Glutamatergic neuron (in vitro differentiated cells): ENCODE measurements at regions not wholly inside any gene's neighbourhood (a gene's known extent, or its start where the extent isn't known, plus 50 kb on each side); places are given as distances from the start of the nearest gene placed in this dataset.

Source experiments
- DNase-seq: peaks from one replicate; pipeline ENCODE4 v3.0.0; 2022
- H3K27ac Mint-ChIP-seq: one replicate; pipeline ENCODE4 v1.8.0; 2020; ENCODE audit warnings: mild to moderate bottlenecking, mixed read lengths, inconsistent platforms; ENCODE audit not compliant: unreplicated experiment
- H3K27me3 Mint-ChIP-seq: one replicate; pipeline ENCODE4 v1.8.0; 2020; ENCODE audit warnings: mild to moderate bottlenecking, moderate library complexity, mixed read lengths, inconsistent platforms; ENCODE audit not compliant: unreplicated experiment
- H3K36me3 Mint-ChIP-seq: one replicate; pipeline ENCODE4 v1.8.0; 2020; ENCODE audit warnings: mild to moderate bottlenecking, mixed read lengths, inconsistent platforms; ENCODE audit not compliant: unreplicated experiment
- H3K4me1 Mint-ChIP-seq: one replicate; pipeline ENCODE4 v1.8.0; 2020; ENCODE audit warnings: mild to moderate bottlenecking, low read depth, mixed read lengths, inconsistent platforms; ENCODE audit not compliant: unreplicated experiment
- H3K4me3 Mint-ChIP-seq: one replicate; pipeline ENCODE4 v1.8.0; 2020; ENCODE audit warnings: mild to moderate bottlenecking, mixed read lengths, inconsistent platforms; ENCODE audit not compliant: unreplicated experiment
- H3K9me3 Mint-ChIP-seq: one replicate; pipeline ENCODE4 v1.8.0; 2020; ENCODE audit warnings: mild to moderate bottlenecking, moderate library complexity, mixed read lengths, inconsistent platforms; ENCODE audit not compliant: unreplicated experiment
- CTCF ChIP-seq: fragments of 200-600 bp; sonication (generic); IDR thresholded peaks from one replicate; pipeline ENCODE4 v1.5.0; 2021; ENCODE audit not compliant: partially characterized antibody, unreplicated experiment

DNA sequence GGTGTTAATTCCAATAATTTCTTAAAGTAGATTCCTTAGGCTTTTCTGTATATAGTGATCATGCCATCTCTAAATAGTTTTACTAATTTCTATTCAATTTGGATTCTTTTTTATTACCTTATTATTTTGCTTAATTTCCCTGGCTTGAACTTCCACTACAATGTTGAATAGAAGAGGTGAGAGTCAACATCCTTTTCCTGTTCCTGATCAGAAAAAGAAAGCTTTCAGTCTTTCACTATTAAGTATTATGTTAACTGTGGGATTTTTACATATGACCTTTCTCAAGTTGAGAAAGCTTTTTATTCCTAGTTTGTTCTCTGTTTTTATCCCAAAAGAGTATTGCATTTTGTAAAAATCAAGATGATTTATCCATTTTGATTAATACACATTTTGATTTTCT lies 574.5 kb upstream of the TLE4 start:
- H3K27ac Mint-ChIP-seq, result no peak overlapping the region
- no peaks in the 10 kb centered on the region for H3K27me3 Mint-ChIP-seq
- no peak overlapping the region for H3K4me3 Mint-ChIP-seq
- TF ChIP-seq CTCF, result no peak
- peaks cover 2% of the 10 kb centered on the region for H3K4me1 Mint-ChIP-seq
- DNase-seq, result no peak
- H3K9me3 Mint-ChIP-seq, result no peaks in the 10 kb centered on the region
- H3K36me3 Mint-ChIP-seq, result no peaks in the 10 kb centered on the region

DNA sequence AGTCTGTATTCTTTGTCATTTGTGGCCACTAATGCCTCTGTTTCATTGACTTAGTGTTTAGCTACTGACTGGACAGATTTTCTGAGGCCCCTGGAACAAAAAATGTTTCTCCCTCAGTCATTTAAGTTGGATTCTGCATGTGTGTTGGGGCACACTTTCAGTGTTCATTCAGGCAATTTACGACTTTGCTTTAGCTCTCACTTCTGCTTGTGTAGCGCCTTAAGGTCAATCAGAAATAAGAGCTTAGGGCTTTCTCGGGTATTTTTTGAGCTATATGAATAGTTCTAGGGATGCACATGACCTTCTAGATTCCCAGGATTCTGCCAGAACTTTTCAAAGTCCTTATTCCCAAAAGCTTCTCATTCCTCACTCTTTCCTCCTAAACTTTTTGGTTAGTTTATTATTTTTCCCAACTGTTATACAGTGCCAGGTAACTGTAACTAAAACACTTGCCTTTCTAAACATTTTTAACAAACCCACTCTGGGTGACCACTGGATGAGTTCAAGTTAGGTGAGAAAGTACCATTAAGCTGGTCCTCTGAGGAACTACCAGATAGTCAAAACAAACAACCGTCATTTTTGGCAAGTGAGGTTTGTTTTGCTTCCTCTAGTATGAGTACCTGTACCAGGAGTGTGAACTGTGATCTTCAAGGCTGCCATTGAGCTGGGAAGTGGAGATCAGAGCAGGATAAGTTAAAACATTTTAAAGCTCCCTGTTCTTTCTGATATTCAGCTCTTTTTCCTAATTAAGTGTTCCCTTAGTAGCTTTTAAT lies 571.3 kb upstream of the TLE4 start:
- Mint-ChIP-seq H3K36me3 (no peaks in the 10 kb centered on the region), H3K9me3 (no peaks in the 10 kb centered on the region), H3K4me1 (no peaks in the 10 kb centered on the region), H3K27me3 (peaks cover 1% of the 10 kb centered on the region), H3K27ac (no peak overlapping the region), H3K4me3 (no peak overlapping the region)
- no peak for TF ChIP-seq CTCF
- no peak for DNase-seq

- no peaks in the 10 kb centered on the region for H3K4me1 Mint-ChIP-seq
- H3K36me3 Mint-ChIP-seq, result no peaks in the 10 kb centered on the region
- H3K27ac Mint-ChIP-seq, result no peak overlapping the region
- no peak for DNase-seq
- TF ChIP-seq CTCF, result no peak
- no peak overlapping the region for H3K4me3 Mint-ChIP-seq
- no peaks in the 10 kb centered on the region for H3K9me3 Mint-ChIP-seq
- H3K27me3 Mint-ChIP-seq, result peaks cover 1% of the 10 kb centered on the region
Observed at GRCh38 chr9:79001012-79001411, 570.8 kb upstream of the TLE4 start.

GRCh38 chr9:79003514-79003913 lies 568.3 kb upstream of the TLE4 start:
- Mint-ChIP-seq H3K27ac (no peak overlapping the region), H3K9me3 (no peaks in the 10 kb centered on the region), H3K36me3 (no peaks in the 10 kb centered on the region), H3K4me1 (no peaks in the 10 kb centered on the region), H3K4me3 (no peak overlapping the region), H3K27me3 (peaks cover 1% of the 10 kb centered on the region)
- no peak for TF ChIP-seq CTCF
- no peak for DNase-seq

DNA sequence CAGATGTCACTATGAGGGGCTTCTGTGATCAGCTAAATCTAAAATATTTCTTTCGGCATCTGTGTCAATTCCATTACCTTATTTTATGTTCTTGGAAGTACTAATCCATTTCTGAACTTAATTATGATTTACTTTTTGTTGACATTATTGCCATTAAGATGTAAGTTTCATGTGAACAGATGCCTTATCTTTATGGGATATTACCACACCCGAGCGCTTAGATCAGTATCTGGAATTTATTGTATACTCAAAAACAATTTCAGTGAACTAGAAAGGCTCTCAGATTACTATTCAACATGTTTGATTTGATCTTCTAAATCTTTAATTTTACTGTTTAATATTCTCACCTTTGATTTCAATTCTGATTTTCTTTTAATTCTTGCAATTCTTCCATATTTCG lies 567.7 kb upstream of the TLE4 start:
- H3K36me3 Mint-ChIP-seq, result no peaks in the 10 kb centered on the region
- no peaks in the 10 kb centered on the region for H3K4me1 Mint-ChIP-seq
- DNase-seq, result no peak
- H3K27ac Mint-ChIP-seq, result no peak overlapping the region
- H3K9me3 Mint-ChIP-seq, result no peaks in the 10 kb centered on the region
- no peak overlapping the region for H3K4me3 Mint-ChIP-seq
- no peak for TF ChIP-seq CTCF
- H3K27me3 Mint-ChIP-seq, result peaks cover 1% of the 10 kb centered on the region
